Activated naive CD8-positive, alpha-beta T cell treated with anti-CD3 and anti-CD28 coated beads for 36 hours (primary cell): ENCODE measurements at regions not wholly inside any gene's neighbourhood (a gene's known extent, or its start where the extent isn't known, plus 50 kb on each side); places are given as distances from the start of the nearest gene placed in this dataset.

Experiments
- DNase-seq: peaks from one replicate; pipeline ENCODE4 v3.0.0; 2021
- H3K27ac Mint-ChIP-seq: one replicate; pipeline ENCODE4 v1.8.0; 2022; ENCODE audit warnings: mild to moderate bottlenecking, moderate library complexity, mixed read lengths
- H3K27me3 Mint-ChIP-seq: one replicate; pipeline ENCODE4 v1.8.0; 2022; ENCODE audit warnings: mild to moderate bottlenecking, mixed read lengths
- H3K36me3 Mint-ChIP-seq: one replicate; pipeline ENCODE4 v1.8.0; 2021; ENCODE audit warnings: mild to moderate bottlenecking, mixed read lengths
- H3K4me1 Mint-ChIP-seq: one replicate; pipeline ENCODE4 v1.8.0; 2021; ENCODE audit warnings: mixed read lengths
- H3K4me3 Mint-ChIP-seq: one replicate; pipeline ENCODE4 v1.8.0; 2022; ENCODE audit warnings: mild to moderate bottlenecking, moderate library complexity, mixed read lengths
- H3K9me3 Mint-ChIP-seq: one replicate; pipeline ENCODE4 v1.8.0; 2022; ENCODE audit warnings: mixed read lengths

- no peaks in the 10 kb centered on the region for H3K36me3 Mint-ChIP-seq
- DNase-seq, result no peak
- no peaks in the 10 kb centered on the region for H3K4me1 Mint-ChIP-seq
- peaks cover 13% of the 10 kb centered on the region for H3K9me3 Mint-ChIP-seq
- H3K27ac Mint-ChIP-seq, result no peak overlapping the region
- H3K27me3 Mint-ChIP-seq, result no peaks in the 10 kb centered on the region
- H3K4me3 Mint-ChIP-seq, result no peak overlapping the region
These were observed 852.9 kb upstream of the CDH8 start for GRCh38 chr16:62889097-62889496.

- no peaks in the 10 kb centered on the region for H3K36me3 Mint-ChIP-seq
- no peak overlapping the region for H3K4me3 Mint-ChIP-seq
These were observed 847.3 kb upstream of the CDH8 start for GRCh38 chr16:62883509-62883908.

GRCh38 chr16:62882552-62883221 lies 846.4 kb upstream of the CDH8 start:
- Mint-ChIP-seq H3K27me3 (no peaks in the 10 kb centered on the region), H3K9me3 (peaks cover 14% of the 10 kb centered on the region), H3K4me3 (no peak overlapping the region), H3K4me1 (no peaks in the 10 kb centered on the region), H3K36me3 (no peaks in the 10 kb centered on the region), H3K27ac (no peak overlapping the region)
- no peak for DNase-seq

More at GRCh38 chr16:62883509-62883908, 847.3 kb upstream of the CDH8 start:
- no peak for DNase-seq
- Mint-ChIP-seq H3K27me3 (no peaks in the 10 kb centered on the region), H3K27ac (no peak overlapping the region), H3K4me1 (no peaks in the 10 kb centered on the region), H3K9me3 (peaks cover 15% of the 10 kb centered on the region)

GRCh38 chr16:62876133-62876532 lies 839.9 kb upstream of the CDH8 start:
- H3K4me1 Mint-ChIP-seq, result no peaks in the 10 kb centered on the region
- peaks cover 7% of the 10 kb centered on the region for H3K9me3 Mint-ChIP-seq
- no peak overlapping the region for H3K27ac Mint-ChIP-seq

GRCh38 chr16:62872339-62872738 lies 836.1 kb upstream of the CDH8 start:
- Mint-ChIP-seq H3K27me3 (no peaks in the 10 kb centered on the region), H3K36me3 (no peaks in the 10 kb centered on the region), H3K4me1 (no peaks in the 10 kb centered on the region), H3K4me3 (no peak overlapping the region), H3K27ac (no peak overlapping the region), H3K9me3 (peaks cover under 1% of the 10 kb centered on the region)
- DNase-seq, result no peak

More at GRCh38 chr16:62876133-62876532, 839.9 kb upstream of the CDH8 start:
- no peak for DNase-seq
- Mint-ChIP-seq H3K36me3 (no peaks in the 10 kb centered on the region), H3K4me3 (no peak overlapping the region), H3K27me3 (no peaks in the 10 kb centered on the region)

GRCh38 chr16:62870554-62870953 lies 834.3 kb upstream of the CDH8 start:
- Mint-ChIP-seq H3K36me3 (no peaks in the 10 kb centered on the region), H3K27me3 (no peaks in the 10 kb centered on the region), H3K27ac (no peak overlapping the region), H3K4me1 (no peaks in the 10 kb centered on the region), H3K9me3 (peaks cover 3% of the 10 kb centered on the region), H3K4me3 (no peak overlapping the region)
- DNase-seq, result no peak

- Mint-ChIP-seq H3K36me3 (no peaks in the 10 kb centered on the region), H3K4me1 (no peaks in the 10 kb centered on the region)
These were observed 833.6 kb upstream of the CDH8 start for GRCh38 chr16:62869837-62870236.

GRCh38 chr16:62863139-62863538 lies 826.9 kb upstream of the CDH8 start:
- H3K27ac Mint-ChIP-seq, result no peak overlapping the region
- H3K4me3 Mint-ChIP-seq, result no peak overlapping the region
- no peaks in the 10 kb centered on the region for H3K4me1 Mint-ChIP-seq
- peaks cover 5% of the 10 kb centered on the region for H3K9me3 Mint-ChIP-seq
- H3K36me3 Mint-ChIP-seq, result no peaks in the 10 kb centered on the region
- no peak for DNase-seq
- H3K27me3 Mint-ChIP-seq, result no peaks in the 10 kb centered on the region

More at GRCh38 chr16:62869837-62870236, 833.6 kb upstream of the CDH8 start:
- H3K9me3 Mint-ChIP-seq, result peaks cover 3% of the 10 kb centered on the region
- no peaks in the 10 kb centered on the region for H3K27me3 Mint-ChIP-seq
- DNase-seq, result no peak
- H3K27ac Mint-ChIP-seq, result no peak overlapping the region
- H3K4me3 Mint-ChIP-seq, result no peak overlapping the region

- peaks cover 8% of the 10 kb centered on the region for H3K9me3 Mint-ChIP-seq
- H3K4me1 Mint-ChIP-seq, result no peaks in the 10 kb centered on the region
- no peaks in the 10 kb centered on the region for H3K27me3 Mint-ChIP-seq
- DNase-seq, result no peak
- H3K36me3 Mint-ChIP-seq, result no peaks in the 10 kb centered on the region
- no peak overlapping the region for H3K4me3 Mint-ChIP-seq
- no peak overlapping the region for H3K27ac Mint-ChIP-seq
These were observed 817.6 kb upstream of the CDH8 start for GRCh38 chr16:62853887-62854286.

- no peaks in the 10 kb centered on the region for H3K4me1 Mint-ChIP-seq
These were observed 810.3 kb upstream of the CDH8 start for GRCh38 chr16:62846399-62847057.

GRCh38 chr16:62832214-62832613 lies 796.0 kb upstream of the CDH8 start:
- H3K9me3 Mint-ChIP-seq, result peaks cover 8% of the 10 kb centered on the region

More at GRCh38 chr16:62846399-62847057, 810.3 kb upstream of the CDH8 start:
- no peaks in the 10 kb centered on the region for H3K27me3 Mint-ChIP-seq
- peaks cover 11% of the 10 kb centered on the region for H3K9me3 Mint-ChIP-seq
- H3K27ac Mint-ChIP-seq, result no peak overlapping the region
- H3K4me3 Mint-ChIP-seq, result no peak overlapping the region
- DNase-seq, result no peak
- H3K36me3 Mint-ChIP-seq, result no peaks in the 10 kb centered on the region

GRCh38 chr16:62831235-62831850 lies 795.1 kb upstream of the CDH8 start:
- peaks cover 8% of the 10 kb centered on the region for H3K9me3 Mint-ChIP-seq
- H3K4me3 Mint-ChIP-seq, result no peak overlapping the region
- no peaks in the 10 kb centered on the region for H3K27me3 Mint-ChIP-seq
- DNase-seq, result no peak
- H3K36me3 Mint-ChIP-seq, result no peaks in the 10 kb centered on the region
- H3K4me1 Mint-ChIP-seq, result no peaks in the 10 kb centered on the region
- no peak overlapping the region for H3K27ac Mint-ChIP-seq

More at GRCh38 chr16:62832214-62832613, 796.0 kb upstream of the CDH8 start:
- no peaks in the 10 kb centered on the region for H3K36me3 Mint-ChIP-seq
- H3K27ac Mint-ChIP-seq, result no peak overlapping the region
- no peaks in the 10 kb centered on the region for H3K27me3 Mint-ChIP-seq
- DNase-seq, result no peak
- no peaks in the 10 kb centered on the region for H3K4me1 Mint-ChIP-seq
- no peak overlapping the region for H3K4me3 Mint-ChIP-seq

- Mint-ChIP-seq H3K4me1 (no peaks in the 10 kb centered on the region), H3K27ac (no peak overlapping the region), H3K9me3 (peaks cover 10% of the 10 kb centered on the region), H3K36me3 (no peaks in the 10 kb centered on the region), H3K27me3 (no peaks in the 10 kb centered on the region), H3K4me3 (no peak overlapping the region)
- no peak for DNase-seq
These were observed 793.4 kb upstream of the CDH8 start for GRCh38 chr16:62829607-62830006.

- Mint-ChIP-seq H3K36me3 (no peaks in the 10 kb centered on the region), H3K4me1 (no peaks in the 10 kb centered on the region), H3K27ac (no peak overlapping the region), H3K27me3 (no peaks in the 10 kb centered on the region), H3K9me3 (peaks cover 10% of the 10 kb centered on the region), H3K4me3 (no peak overlapping the region)
- no peak for DNase-seq
These were observed 792.8 kb upstream of the CDH8 start for GRCh38 chr16:62829084-62829483.

- Mint-ChIP-seq H3K9me3 (peaks cover 10% of the 10 kb centered on the region), H3K27me3 (no peaks in the 10 kb centered on the region), H3K4me3 (no peak overlapping the region)
These were observed 785.6 kb upstream of the CDH8 start for GRCh38 chr16:62821824-62822223.

More at GRCh38 chr16:62821824-62822223, 785.6 kb upstream of the CDH8 start:
- Mint-ChIP-seq H3K27ac (no peak overlapping the region), H3K4me1 (no peaks in the 10 kb centered on the region), H3K36me3 (no peaks in the 10 kb centered on the region)
- DNase-seq, result no peak
